Glomerular visceral epithelial cell (primary cell): ENCODE measurements at regions not wholly inside any gene's neighbourhood (a gene's known extent, or its start where the extent isn't known, plus 50 kb on each side); places are given as distances from the start of the nearest gene placed in this dataset.

ENCODE experiments used
- DNase-seq: peaks from one replicate; pipeline ENCODE4 v3.0.0-alpha.2; 2016; ENCODE audit errors: extremely low spot score

DNA sequence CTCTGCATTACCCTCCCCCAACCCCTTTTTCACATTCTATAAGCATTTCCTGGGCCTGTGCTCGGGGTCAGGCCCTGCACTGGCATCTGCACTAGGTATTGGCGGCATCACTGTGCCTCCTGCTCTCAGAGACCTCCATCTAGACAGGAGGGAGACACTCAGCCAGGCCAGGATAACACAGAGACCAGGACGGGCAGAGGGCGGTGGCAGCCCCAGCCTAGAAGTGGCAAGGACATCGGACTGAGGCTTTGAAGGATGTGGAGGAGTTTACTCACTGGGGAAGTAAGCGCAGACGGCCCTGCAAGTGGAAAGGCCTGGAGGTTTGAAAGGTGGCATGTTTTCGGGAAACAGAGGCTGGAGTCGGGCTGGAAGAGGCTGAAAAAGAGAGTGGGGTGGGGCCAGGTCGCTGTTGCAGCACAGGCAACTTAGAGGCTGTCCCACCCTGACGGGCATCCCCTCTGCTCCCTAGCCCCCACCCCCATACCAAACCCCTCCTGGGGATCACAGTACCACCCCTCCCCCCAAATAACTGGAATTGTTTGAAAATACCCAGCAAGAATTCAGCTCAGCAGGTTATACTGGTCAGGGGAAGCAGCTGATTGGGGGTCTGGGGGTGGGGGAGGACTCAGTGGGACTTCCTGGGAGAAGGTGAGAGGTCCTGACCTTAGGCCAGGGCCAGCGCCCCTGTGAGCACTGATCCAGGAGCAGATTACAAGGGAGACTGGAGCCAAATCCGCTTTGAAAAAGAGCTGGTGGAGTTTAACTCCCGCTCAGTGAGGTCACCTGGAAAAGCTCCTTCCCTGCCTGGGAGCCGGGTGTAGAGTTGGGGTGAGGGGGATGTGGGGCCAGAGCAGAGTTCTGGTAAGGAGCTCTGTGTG lies 121.8 kb upstream of the WNT4 start:
- no peak for DNase-seq

DNA sequence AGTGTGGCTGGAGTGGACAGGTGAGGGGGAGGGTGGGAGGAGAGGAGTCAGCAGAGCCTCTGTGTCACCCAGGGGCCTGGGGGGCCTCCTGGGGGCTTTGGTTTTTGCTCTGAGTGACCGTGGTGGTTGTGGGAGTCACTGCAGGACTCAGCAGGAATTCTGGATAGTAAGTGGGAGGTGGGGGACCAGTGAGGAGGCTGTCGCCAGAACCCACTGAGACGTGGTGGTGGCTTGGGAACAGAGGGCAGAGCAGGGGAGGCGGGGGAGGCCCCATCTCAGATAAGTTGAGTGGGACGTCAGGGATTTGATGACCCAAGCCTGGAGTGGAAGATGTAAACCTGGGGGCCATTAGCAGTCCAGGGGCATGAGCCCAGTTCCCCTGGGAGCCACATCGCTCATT lies 123.2 kb upstream of the WNT4 start:
- DNase-seq = no peak

DNA sequence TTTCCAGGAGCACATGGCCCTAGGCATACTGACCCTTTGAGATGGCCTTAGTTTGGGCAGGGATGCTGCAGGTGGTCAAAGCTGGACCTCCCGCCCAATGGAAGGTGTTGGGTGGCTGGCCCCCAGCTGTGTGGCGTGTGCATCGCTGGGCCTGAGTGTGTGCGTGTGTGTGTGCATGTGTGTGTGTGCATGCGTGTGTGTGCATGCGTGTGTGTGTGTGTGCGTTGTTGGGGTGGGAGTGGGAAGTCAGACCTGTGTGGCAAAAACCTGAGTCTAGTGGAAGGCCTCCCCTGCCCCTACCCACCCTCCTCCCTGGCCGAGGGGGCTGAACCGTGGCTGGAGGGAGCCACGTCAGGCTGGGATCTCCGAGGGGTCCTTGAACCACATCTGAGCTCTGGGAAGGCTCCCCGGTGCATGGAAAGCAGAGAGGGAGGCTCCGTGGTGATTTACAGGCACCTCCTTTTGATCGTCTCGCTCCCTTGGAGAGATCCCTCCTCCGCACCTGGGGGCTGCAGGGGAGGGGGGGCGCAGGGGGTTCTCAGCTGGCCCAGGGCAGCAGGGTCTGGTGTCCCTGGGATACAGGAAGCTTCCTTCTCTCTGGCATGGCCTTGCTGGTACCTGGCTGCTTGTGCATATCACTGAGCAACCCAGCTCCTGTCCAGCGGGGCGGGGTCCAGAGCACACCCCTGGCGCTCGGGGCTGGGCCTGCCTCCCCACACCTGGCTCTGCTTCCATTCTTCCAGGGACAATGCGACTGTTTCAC lies 124.7 kb upstream of the WNT4 start:
- DNase-seq = no peak

DNA sequence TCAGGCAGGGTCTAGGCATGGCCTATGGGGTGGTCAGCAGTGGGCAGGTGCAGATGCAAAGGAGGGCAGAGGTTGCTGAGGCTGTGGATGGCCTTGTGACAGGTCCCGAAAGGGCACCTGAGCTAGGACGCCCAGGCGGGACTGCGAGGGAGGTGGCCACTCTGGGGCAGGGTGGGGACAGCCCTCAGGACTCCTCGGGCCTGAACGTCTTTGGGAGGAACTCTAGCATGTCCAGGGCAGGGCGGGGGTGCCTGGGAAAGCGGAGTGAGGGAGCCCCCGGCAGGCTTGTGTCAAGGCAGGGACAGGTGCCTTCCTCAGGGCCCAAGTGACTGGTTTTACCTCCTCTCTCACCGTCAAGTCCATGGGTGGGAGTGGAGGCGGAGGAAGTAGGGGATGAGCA lies 125.4 kb upstream of the WNT4 start:
- DNase-seq = no peak

DNA sequence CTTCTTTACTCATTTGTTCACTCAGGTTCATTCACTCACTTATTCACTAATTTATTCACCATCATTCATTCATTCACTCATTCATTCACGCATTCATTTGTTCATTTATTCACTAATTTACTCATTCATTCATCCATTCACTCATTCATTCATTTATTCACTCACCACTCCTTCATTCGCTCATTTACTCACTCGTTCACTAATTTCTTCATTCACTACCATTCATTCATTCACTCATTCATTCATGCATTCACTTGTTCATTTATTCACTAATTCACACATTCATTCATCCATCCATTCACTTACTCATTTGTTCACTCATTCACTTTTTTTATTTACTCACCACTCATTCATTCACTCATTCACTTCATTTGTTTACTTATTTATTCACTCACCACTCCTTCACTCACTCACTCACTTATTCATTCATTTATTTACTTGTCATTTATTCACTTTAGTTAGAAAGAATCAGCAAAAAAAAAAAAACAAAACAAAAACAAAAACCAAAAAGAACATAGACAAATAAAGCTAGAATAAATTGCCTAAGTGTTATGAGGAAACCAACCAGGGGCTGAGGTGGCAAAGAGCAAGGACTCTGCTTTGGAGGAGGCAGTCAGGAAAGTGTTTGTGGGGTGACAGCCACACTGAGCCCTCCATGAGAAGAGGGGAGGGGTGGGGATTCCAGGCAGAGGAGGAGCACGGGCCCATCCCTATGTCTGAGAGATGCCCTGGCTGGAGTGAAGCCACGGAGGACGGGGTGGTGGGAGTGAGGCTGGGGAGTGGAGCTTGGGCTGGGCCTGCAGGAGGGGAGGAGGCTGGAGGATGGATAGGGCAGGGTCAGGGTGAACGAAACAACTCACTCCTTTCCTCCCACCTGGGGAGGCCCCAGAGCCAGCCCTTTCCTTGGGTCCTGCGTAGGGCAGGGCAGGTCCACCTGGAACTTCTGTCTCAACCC lies 129.2 kb upstream of the WNT4 start:
- no peak for DNase-seq

DNA sequence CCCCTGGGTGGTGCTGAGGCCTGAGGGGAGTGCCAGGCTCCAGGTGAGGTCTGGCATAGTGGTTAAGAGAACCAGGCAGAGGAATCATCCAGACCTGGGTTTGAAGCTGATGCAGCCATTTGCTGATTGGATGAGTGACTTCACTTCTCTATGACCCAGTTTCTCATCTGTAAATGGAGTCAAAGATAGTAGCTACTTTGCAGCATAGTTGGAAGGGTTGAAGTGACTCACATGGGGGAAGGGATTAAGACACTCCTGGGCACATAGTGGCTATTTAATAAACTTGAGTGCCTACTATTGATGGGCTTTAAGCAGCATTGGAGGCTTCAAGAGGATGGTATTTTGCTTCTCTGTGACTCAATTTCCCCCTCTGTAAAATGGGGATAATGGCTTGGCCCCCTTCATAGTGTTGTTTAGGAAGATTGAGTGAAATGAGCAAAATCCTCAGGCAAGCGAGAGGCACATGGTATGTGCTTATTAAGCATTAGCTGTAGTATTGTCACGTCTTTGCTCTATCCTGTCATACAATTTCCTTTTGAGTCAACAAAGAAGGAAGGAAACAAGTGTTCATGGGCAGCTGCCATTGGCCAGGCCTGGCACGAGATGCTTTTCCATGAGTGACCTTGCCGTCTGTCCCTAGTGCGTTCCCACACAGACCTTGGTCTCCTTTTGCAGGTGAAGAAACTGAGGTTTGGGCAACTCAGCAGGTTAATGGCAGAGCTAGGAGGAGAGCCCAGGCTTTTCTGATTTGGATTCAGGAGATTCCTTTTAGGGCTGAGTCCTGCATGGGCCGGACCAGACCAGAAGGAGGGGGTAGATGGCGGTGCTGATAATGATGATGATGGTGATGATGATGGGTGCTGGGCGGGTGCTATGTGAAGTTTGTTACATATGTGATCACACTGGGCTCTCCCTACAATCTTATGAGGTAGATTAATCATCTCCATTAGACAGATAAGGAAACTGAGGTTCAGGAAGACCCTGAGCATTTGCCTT lies 131.1 kb upstream of the WNT4 start:
- DNase-seq = no peak

DNA sequence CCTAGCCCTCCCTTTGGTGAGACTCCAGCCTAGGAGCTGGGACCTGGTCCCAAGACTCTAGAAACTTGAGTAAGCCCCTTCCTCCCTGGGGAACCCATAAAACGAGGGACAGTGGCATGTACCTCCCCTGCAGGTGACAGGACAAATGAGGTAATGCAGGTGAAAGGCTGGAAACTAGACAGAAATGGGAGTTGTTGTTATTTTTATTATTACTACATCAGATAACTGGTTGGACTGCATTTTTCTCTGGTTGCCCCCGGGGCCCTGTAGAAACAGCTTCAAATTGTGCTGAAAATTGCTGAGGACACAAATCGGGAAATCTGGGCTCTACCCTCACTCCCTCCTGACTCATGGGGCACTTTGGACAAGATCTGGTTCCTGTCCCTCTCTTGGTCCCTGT lies 132.3 kb upstream of the WNT4 start:
- DNase-seq = no peak

DNA sequence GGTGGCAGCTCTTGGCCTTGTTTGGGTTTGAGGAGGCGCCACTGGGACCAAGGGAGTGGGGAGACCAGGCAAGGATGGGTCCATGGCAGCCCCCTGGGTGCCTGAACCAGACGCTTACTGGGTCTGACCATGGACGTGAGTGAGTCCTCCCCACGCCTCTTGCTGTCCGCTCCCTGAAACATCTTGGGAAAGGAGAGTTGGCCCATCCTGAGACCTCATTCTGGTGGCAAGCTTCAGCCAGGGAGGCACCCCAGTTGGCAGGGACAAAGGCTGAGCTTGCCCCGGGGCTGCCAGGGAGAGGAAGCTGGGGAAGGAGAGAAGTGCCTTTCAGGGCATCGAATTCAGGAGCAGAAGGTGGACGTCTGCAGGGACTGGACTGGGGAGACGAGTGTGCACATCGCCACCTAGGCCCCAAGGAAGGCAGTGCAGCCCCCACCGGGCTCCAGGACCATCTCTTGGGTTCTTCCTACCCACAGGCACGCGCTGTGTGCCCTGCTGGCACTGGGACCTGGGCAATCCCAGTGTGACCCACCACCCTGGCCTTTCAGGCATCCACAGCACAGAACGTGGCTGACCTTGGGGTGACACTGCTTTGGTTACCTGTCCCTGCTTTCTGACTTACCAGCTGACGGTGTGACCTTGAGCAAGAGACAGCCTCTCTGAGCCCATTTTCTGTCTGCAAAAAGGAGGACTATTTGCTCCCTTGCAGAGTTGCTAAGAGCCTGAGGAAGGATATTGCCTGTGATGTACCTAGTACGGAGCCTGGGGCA lies 132.9 kb upstream of the WNT4 start:
- DNase-seq = peak; percentile 56

DNA sequence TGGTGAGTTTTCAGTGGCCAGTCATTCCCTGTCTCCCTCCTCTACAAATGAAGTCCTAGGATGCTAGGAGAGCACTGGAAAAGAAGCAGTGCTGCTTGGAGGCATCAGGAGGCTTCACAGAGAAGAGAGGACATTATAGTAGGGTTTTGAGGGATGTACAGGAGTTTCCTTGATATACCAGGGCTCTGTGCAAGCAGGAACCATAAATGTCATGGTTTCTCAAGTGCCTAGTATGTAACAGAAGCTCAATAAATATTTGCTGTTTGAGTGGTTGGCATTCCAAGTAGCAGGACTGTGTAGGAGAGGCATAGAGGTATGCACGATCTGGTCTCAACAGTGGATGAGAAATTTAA lies 133.5 kb upstream of the WNT4 start:
- no peak for DNase-seq

DNA sequence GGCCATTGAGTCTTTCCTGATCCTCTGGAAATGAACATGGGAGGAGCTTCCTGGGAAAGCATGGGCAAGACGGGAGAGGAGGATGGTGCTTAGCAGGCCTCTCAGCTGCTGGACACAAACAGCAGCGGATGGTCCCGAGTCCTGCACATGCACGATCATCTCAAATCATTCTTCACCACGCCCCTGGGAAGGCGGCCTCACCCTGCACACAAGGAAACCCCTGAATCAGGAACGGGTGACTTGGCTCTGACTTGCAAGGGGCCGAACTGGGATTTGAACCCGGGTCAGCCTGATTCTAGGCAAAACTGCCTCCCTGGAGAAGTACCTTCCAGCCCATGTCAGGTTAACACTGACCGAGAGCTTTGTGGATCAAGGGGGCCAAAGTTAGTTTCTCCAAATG lies 134.8 kb upstream of the WNT4 start:
- no peak for DNase-seq

DNA sequence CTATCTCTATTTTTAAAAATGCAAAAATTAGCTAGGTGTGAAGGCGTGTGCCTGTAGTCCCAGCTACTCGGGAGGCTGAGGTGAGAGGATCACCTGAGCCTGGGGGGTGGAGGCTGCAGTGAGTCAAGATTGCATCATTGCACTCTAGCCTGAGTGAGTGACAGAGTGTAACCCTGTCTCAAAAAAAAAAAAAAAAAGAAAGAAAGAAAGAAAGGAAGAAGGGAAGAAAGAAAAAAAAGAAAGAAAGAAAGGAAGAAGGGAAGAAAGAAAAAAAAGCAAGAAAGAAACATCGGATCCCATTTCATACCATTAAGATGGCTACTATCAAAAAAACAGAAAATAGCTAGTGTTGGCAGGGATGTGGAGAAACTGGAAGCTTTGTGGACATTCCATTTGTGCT lies 136.8 kb upstream of the WNT4 start:
- no peak for DNase-seq

DNA sequence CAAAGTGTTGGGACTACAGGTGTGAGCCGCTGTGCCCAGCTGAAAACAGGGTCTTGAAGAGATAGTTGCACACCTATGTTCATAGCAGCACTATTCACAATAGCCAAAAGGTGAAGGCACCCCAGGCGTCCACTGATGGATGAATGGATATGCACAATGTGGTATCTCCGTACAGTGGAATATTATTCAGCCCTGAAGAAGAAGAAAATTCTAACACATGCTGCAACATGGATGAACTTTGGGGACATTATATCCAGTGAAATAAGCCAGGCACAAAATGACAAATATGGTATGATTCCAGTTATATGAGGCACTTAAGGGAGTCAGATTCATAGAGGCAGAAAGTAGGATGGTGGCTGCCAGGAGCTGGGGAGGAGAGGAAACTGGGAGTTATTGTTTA lies 137.6 kb upstream of the WNT4 start:
- DNase-seq = no peak

DNA sequence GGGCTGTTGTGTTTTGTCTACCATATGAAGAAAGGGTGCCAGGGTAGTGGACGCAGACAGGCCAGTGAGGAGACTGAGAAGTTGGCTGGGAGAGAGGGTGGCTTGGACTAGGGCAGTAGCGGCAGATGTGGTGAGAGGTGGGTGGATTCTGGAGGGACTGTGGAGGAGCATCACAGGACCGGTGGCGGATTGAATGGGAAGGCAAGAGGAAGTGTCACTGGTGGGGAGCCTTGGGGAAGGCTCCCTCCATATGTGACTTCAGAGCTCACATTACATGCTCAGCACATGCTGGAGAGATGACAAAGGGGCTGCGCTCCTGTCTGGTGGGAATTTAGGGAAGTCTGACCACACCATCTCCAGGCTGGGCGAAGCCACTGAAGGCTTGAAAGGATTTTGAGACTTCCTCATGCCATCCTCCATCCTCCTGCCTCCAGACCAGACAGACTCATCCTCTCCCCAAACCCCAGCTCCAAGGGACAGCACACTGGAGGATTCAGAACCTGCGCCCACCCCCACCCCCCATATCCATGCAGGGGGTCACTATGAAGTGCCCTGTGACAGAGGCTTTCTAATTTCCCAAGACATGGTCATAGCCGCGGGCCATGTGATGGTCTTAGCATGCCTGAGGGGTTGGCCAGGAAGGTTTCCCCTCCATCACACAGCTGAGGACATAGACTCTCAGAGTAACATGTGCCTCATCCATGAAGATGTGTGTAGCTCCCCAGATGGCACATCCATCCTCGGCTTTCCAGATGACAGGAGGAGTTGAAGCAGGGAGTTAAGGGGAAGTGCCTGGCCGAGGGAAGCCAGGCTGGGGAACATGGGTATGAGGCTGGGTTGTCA lies 138.8 kb upstream of the WNT4 start:
- no peak for DNase-seq

DNA sequence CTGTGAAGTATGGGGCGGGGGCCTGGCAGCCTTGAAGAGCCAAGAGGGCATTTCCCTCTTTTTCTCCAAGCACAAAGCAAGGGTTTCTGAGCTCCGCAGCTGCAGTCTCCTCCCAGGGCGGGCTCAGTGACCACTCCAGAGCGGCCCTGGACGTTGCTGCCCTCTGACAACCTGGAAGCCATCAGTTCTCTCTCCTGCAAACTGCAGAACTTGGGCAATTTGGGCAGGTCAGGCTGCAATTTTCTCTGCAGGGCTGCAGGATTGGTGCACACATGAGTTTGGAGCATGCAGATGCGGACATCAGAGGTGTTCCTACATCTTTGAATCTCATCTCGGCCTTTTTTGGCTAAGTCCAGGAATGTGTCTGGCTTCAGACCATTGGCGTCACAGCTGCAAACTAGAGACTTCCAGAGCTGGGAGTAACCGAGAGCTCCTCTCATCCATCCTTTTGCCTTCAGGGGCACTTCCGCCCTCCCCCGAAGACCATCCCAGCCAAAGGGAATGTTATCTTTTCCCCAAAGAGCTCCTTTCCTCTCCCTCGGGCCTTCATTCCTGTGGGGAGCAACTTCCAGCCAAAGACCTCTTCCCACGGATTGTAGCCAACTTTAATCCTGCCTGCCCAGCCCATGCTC lies 139.6 kb upstream of the WNT4 start:
- no peak for DNase-seq

DNA sequence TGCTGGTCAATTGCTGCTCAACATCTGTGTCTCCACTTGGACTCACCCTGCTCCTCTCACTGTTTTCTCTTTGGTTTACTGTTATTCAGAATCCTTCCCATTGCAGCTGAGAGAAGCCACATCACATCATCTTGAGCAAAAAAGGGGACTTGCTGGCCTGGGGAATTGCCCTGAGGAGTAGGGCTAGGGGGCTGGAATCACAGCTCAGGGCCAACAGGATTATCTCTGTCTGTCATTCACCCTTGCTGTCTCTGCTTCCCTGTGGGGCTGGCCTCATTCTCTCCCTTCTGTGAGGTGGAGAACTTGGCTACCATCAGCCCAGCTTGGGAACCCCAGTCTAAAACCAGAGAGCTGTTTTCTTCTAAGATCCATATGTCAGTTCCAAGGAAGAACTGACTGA lies 140.7 kb upstream of the WNT4 start:
- DNase-seq = no peak

DNA sequence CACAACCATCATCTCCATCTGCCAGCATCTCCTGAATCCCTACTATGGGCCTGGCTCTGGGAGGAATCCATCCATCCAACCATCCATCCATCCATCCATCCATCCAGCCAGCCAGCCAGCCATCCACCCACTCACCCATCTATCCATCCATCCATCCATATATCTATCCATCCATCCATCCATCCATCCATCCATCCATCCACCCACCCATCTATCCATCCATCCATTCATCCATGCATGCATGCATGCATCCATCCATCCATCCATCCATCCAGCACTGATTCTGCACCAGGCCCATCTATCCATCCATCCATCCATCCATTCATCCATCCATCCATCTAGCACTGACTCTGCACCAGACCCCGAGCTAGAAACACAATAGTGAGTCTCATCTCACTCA lies 141.3 kb upstream of the WNT4 start:
- no peak for DNase-seq

DNA sequence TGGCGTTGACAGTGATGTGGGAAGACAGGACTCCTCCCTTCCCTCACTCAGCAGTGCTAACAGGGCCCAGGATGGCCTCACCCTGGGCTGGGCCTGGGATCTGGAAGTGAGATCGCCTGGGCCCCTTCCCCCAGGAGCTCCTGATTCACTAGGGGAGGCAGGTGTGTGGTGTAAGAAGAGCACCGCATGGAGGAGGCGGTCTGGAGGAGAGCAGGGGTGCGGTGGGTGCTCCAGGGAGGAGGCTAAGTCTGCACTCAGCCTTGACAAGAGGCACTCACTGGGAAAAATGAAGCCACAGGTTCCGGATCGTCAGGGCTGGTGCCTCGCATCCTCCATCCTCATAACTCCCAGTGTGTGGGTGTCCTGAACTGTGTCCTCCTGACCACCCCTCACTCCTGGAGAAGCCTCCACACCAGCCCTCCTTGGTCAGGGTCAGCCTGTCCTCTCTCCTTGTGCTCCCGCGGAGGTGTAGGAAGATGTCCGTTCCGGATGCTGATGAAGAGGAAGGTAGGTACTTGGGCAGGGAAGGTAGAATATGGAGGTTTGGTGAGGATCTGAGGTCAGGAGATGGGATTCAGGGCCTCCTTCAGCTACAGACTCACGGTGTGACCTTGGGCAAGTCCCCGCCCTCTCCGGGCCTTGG lies 142.1 kb upstream of the WNT4 start:
- DNase-seq = no peak
